ENCODE measurements at regions not wholly inside any gene's neighbourhood (a gene's known extent, or its start where the extent isn't known, plus 50 kb on each side); places are given as distances from the start of the nearest gene placed in this dataset.

DNA sequence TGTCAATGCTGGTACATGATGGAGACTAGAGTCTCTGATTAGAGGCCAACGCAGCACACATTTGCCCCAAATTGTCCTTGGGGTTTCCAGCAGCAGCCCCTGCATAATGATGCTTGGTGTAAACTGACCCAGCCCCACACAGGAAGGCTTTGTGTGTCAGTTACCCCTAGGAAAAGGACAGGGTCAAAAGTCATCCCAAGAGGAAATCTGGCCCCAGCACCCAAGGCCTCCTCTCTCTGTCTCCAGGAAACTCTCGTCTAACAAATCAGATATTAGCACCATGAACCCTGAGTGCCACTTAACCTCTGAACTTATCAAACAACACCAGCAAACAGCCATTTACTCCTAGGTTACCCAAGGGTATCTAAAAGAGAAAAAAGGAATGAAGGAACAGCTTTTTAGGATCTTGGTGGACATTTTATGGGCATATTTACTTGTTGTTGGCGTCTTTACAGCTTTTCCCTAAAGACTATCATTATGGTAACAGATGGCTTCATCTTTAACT, 84.5 kb downstream of the PSMG1 start:
- DNase-seq (ENCODE audit: low read depth, low spot score) (peak; percentile 37), FAIRE-seq (no peak)
- Histone ChIP-seq H3K9me3 (replicated peaks; ENCODE audit: control insufficient read depth, insufficient read depth, low read length) (no peaks in the 10 kb centered on the region), H3K36me3 (ENCODE audit: control insufficient read depth in 2 of 2, extremely low read depth in 1 of 2, insufficient read depth in 2 of 2, low read length in 2 of 2) (no peaks in the 10 kb centered on the region), H3K79me2 (ENCODE audit: control insufficient read depth, insufficient read depth, low read length) (no peaks in the 10 kb centered on the region), H3K4me3 (replicated peaks in 1 of 3; ENCODE audit: insufficient read depth in 1 of 3, low read depth in 1 of 3, low read length in 3 of 3) (no peak overlapping the region), H3K4me2 (ENCODE audit: insufficient read depth, low read length) (no peak overlapping the region), H3K27me3 (ENCODE audit: control insufficient read depth in 2 of 2, insufficient read depth in 2 of 2, low read length in 2 of 2) (peaks cover 4 to 8% of the 10 kb centered on the region in 2 experiments), H3K4me1 (ENCODE audit: control insufficient read depth, extremely low read depth, insufficient read depth, low read length) (peaks cover 13% of the 10 kb centered on the region), H3K27ac (ENCODE audit: insufficient read depth, low read depth, low read length) (no peak overlapping the region), H3K9ac (replicated peaks; ENCODE audit: extremely low read depth, insufficient read depth, low read length) (no peak overlapping the region), H3K9me1 (replicated peaks; ENCODE audit: control insufficient read depth, extremely low read depth, insufficient read depth, low read length) (no peaks in the 10 kb centered on the region), H2AFZ (ENCODE audit: low read depth, low read length) (no peak overlapping the region), H4K20me1 (replicated peaks; ENCODE audit: control insufficient read depth, extremely low read depth, insufficient read depth, low read length) (no peaks in the 10 kb centered on the region)
- BruUV-seq (replicated peaks), result no TSS peak
- intact Hi-C loops (cut with micrococcal nuclease) (no loop called here), dilution Hi-C loops (cut with MboI; ENCODE audit: extremely low pct_ligation_motif_present, low sequenced_read_pairs) (no loop called here)
- ChIA-PET CTCF (no interaction called here), POLR2A (no interaction called here)
- peak; percentile 13 for TF ChIP-seq GATA2 (IDR thresholded peaks at IDR 0.05; ENCODE audit: insufficient read depth, insufficient read length, low read depth, low read length)
- no peak for TF ChIP-seq EZH2 (IDR thresholded peaks at IDR 0.05; ENCODE audit: borderline replicate concordance, low read depth, low read length, severe bottlenecking)

DNA sequence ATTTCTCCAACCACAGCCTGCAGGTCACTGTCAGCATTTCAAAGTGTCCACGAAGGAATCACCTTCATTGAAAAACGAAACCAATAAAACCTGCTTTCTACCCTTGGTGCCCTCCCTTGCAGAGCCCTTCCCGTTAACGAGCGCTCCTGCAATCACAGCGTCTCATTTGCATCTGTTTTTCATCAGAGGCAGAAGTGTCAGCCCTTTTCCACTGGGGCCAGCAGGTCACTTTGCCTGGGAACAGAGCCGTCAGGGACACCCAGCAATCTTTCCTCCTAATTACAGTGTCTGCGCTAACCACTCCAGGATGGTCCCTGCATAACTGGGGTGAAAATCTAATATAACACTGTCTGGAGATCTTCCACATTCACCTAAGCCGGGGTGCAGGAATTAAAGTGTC, 85.3 kb downstream of the PSMG1 start:
- H3K4me2 ChIP-seq (ENCODE audit: insufficient read depth, low read length), result no peak overlapping the region
- FAIRE-seq, result no peak
- ChIA-PET POLR2A (no interaction called here), CTCF (no interaction called here)
- H3K36me3 ChIP-seq (ENCODE audit: control insufficient read depth in 2 of 2, extremely low read depth in 1 of 2, insufficient read depth in 2 of 2, low read length in 2 of 2), result no peaks in the 10 kb centered on the region
- no peak overlapping the region for H3K4me3 ChIP-seq (replicated peaks in 1 of 3; ENCODE audit: insufficient read depth in 1 of 3, low read depth in 1 of 3, low read length in 3 of 3)
- no peak for DNase-seq (ENCODE audit: low read depth, low spot score)
- H3K27me3 ChIP-seq (ENCODE audit: control insufficient read depth in 2 of 2, insufficient read depth in 2 of 2, low read length in 2 of 2), result peaks cover 2 to 3% of the 10 kb centered on the region in 2 experiments
- dilution Hi-C loops (cut with MboI; ENCODE audit: extremely low pct_ligation_motif_present, low sequenced_read_pairs), result no loop called here
- H3K79me2 ChIP-seq (ENCODE audit: control insufficient read depth, insufficient read depth, low read length), result no peaks in the 10 kb centered on the region
- H3K9me1 ChIP-seq (replicated peaks; ENCODE audit: control insufficient read depth, extremely low read depth, insufficient read depth, low read length), result no peaks in the 10 kb centered on the region
- BruUV-seq (replicated peaks), result no TSS peak
- TF ChIP-seq GATA2 (IDR thresholded peaks at IDR 0.05; ENCODE audit: insufficient read depth, insufficient read length, low read depth, low read length), result no peak
- no peak for TF ChIP-seq POLR2AphosphoS5 (IDR thresholded peaks at IDR 0.05; ENCODE audit: insufficient read depth, low read depth, low read length)
- TF ChIP-seq MYC (IDR thresholded peaks at IDR 0.05; ENCODE audit: low read depth, low read length), result no peak
- TF ChIP-seq EZH2 (IDR thresholded peaks at IDR 0.05; ENCODE audit: borderline replicate concordance, low read depth, low read length, severe bottlenecking), result no peak
- TF ChIP-seq JUN (IDR thresholded peaks at IDR 0.05; ENCODE audit: borderline replicate concordance, insufficient read depth, insufficient read length, low read depth), result no peak
- TF ChIP-seq, protein P1, sequence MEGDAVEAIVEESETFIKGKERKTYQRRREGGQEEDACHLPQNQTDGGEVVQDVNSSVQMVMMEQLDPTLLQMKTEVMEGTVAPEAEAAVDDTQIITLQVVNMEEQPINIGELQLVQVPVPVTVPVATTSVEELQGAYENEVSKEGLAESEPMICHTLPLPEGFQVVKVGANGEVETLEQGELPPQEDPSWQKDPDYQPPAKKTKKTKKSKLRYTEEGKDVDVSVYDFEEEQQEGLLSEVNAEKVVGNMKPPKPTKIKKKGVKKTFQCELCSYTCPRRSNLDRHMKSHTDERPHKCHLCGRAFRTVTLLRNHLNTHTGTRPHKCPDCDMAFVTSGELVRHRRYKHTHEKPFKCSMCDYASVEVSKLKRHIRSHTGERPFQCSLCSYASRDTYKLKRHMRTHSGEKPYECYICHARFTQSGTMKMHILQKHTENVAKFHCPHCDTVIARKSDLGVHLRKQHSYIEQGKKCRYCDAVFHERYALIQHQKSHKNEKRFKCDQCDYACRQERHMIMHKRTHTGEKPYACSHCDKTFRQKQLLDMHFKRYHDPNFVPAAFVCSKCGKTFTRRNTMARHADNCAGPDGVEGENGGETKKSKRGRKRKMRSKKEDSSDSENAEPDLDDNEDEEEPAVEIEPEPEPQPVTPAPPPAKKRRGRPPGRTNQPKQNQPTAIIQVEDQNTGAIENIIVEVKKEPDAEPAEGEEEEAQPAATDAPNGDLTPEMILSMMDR (IDR thresholded peaks at IDR 0.05; ENCODE audit: extremely low read depth in 1 of 2, insufficient read depth in 1 of 2, low read depth in 1 of 2, low read length in 2 of 2), result no peak
- no peak for TF ChIP-seq FOS (IDR thresholded peaks at IDR 0.05; ENCODE audit: borderline replicate concordance, insufficient read depth, low read length)
- TF ChIP-seq, protein P2, sequence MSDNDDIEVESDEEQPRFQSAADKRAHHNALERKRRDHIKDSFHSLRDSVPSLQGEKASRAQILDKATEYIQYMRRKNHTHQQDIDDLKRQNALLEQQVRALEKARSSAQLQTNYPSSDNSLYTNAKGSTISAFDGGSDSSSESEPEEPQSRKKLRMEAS (IDR thresholded peaks at IDR 0.05; ENCODE audit: insufficient read depth, insufficient read length), result no peak
- no peak for TF ChIP-seq POLR2A (IDR thresholded peaks at IDR 0.05; ENCODE audit: low read depth, low read length)
- H4K20me1 ChIP-seq (replicated peaks; ENCODE audit: control insufficient read depth, extremely low read depth, insufficient read depth, low read length), result no peaks in the 10 kb centered on the region
- H3K27ac ChIP-seq (ENCODE audit: insufficient read depth, low read depth, low read length), result no peak overlapping the region
- no peak overlapping the region for H2AFZ ChIP-seq (ENCODE audit: low read depth, low read length)
- intact Hi-C loops (cut with micrococcal nuclease), result no loop called here
- H3K9me3 ChIP-seq (replicated peaks; ENCODE audit: control insufficient read depth, insufficient read depth, low read length), result no peaks in the 10 kb centered on the region
- no peak overlapping the region for H3K9ac ChIP-seq (replicated peaks; ENCODE audit: extremely low read depth, insufficient read depth, low read length)
- peaks cover 13% of the 10 kb centered on the region for H3K4me1 ChIP-seq (ENCODE audit: control insufficient read depth, extremely low read depth, insufficient read depth, low read length)

Data from endothelial cell of umbilical vein (primary cell).